Heart left ventricle (tissue), 16 donors: ENCODE measurements at regions not wholly inside any gene's neighbourhood (a gene's known extent, or its start where the extent isn't known, plus 50 kb on each side); places are given as distances from the start of the nearest gene placed in this dataset.
"Not testable (repeated sequence)": the region's sequence is repeated elsewhere in the genome, so short reads cannot be mapped to it uniquely, and the experiment has no call there.

Experiments used
- ATAC-seq, 4 donors: fragments of 200-7000 bp; cut with Tn5 transposase; one replicate each; pipeline ENCODE4 v1.9.1; 2020 to 2022; ENCODE audit warnings: moderate library complexity in 4 of 4, mild to moderate bottlenecking in 3 of 4, moderate number of reproducible peaks in 1 of 4
- DNase-seq, 5 donors: peaks; one replicate each; pipeline ENCODE4 v3.0.0-alpha.2; 2020
- H3K27ac ChIP-seq, 12 donors: fragments of 200-600 bp; sonication (generic) in 4 of 12; one replicate each; pipeline versions ENCODE4 v1.5.0 to v1.8.0; 2016 to 2022; ENCODE audit warnings: mild to moderate bottlenecking in 2 of 12
- H3K27me3 ChIP-seq, 9 donors: fragments of 200-600 bp; sonication (generic) in 2 of 9; one replicate each; pipeline versions ENCODE4 v1.5.1 to v1.8.0; 2016 to 2022; ENCODE audit warnings: mild to moderate bottlenecking in 3 of 9
- H3K36me3 ChIP-seq, 9 donors: fragments of 200-600 bp; sonication (generic) in 2 of 9; one replicate each; pipeline versions ENCODE4 v1.5.0 to v1.8.0; 2018 to 2022; ENCODE audit warnings: mild to moderate bottlenecking in 2 of 9
- H3K4me1 ChIP-seq, 12 donors: fragments of 200-600 bp; sonication (generic) in 4 of 12; one replicate each; pipeline versions ENCODE4 v1.5.0 to v1.8.0; 2016 to 2022; ENCODE audit warnings: mild to moderate bottlenecking in 3 of 12
- H3K4me3 ChIP-seq, 12 donors: fragments of 200-600 bp; sonication (generic) in 4 of 12; one replicate each; pipeline versions ENCODE4 v1.5.0 to v1.8.0; 2017 to 2022; ENCODE audit warnings: mild to moderate bottlenecking in 9 of 12, moderate library complexity in 4 of 12
- H3K9me3 ChIP-seq, 12 donors: fragments of 200-600 bp; sonication (generic) in 4 of 12; one replicate each; pipeline versions ENCODE4 v1.5.0 to v1.8.0; 2016 to 2022; ENCODE audit warnings: mild to moderate bottlenecking in 1 of 12
- CTCF ChIP-seq, 12 donors: fragments of 200-600 bp; sonication (generic) in 4 of 12; IDR thresholded peaks; one replicate each; pipeline versions ENCODE4 v1.5.0 to v1.8.0; 2018 to 2022; ENCODE audit warnings: antibody characterized with exemption in 12 of 12, mild to moderate bottlenecking in 5 of 12
- POLR2A ChIP-seq, 2 donors: fragments of 450-650 bp; IDR thresholded peaks; one replicate each; pipeline ENCODE4 v1.6.1; 2017; ENCODE audit warnings: antibody characterized with exemption in 2 of 2, mild to moderate bottlenecking in 2 of 2, moderate library complexity in 2 of 2
- WGBS, 4 donors: extraction: QIAGEN DNeasy Blood & Tissue Kit in 2 of 4; methylation state at CpG; one replicate each; pipeline versions ENCODE4 v1.1.5 to v1.1.7; 2013 to 2018; 5-methylcytosine and 5-hydroxymethylcytosine counted together
- intact Hi-C, 10 donors: fragments of 100-400 bp; cut with DNase I; formaldehyde crosslinking; loops; one replicate each; pipeline versions ENCODE4 v1.11.1 to v1.14.2; 2022
- donor health status: ischemic (EF 13 %, LVEDD 7.1; RV severe dilation, severe dysfunction).
- donor health status: healthy with polysubstance abuse.
- donor health status: DM: no; HTN: yes; CAD: no.
- donor health status: DM: no; HTN: no; CAD: no.
- donor health status: ischemic (EF 25% LVEDD 6.9; RV normal size, moderate dysfunction).
- donor health status: ischemic (EF 25% LVEDD 5.7; RV mildly dilated, moderate dysfunction).
- donor health status: healthy.
- donor health status: DM: yes; HTN: yes; CAD: no.
- donor health status: ischemic (EF 35%, LVEDD 5.7; RV mildly dilated, moderate dysfunction).
- donor health status: nonischemic (EF 11% LVEDD 7.7; RV severe dilation, severe dysfunction).
- donor health status: DM: yes; HTN: yes; CAD: no.
- donor health status: PGD.
- donor health status: ischemic (EF 29% LVEDD 5.4; RV normal size, mild dysfunction).
- donor health status: nonischemic (EF 23%, LVEDD 6.1; RV moderate dilation, normal function).

DNA sequence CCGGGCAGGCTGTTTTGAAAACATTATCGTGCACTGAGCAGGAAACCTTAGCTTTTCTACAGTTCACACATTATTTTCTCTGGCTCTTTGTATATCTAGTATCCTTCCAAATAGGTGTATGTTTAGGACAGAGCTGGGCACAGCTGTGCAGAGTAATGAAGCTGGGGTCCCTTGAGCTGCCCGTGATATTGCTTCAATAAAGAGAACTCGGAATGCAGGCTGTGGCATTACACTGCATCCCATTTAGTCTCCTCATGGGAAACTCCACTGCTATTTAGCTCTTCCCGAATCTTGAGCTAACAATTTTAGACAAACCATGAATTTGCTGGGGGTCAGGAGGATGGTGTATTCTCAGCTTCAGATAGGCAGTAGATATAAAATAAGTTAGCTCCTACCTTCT lies 348.3 kb downstream of the ACTR3B start:
- Histone ChIP-seq H3K4me1 (no peaks in the 10 kb centered on the region), H3K27me3 (no peaks in the 10 kb centered on the region), H3K27ac (no peak overlapping the region), H3K9me3 (no peaks in the 10 kb centered on the region), H3K4me3 (no peak overlapping the region), H3K36me3 (no peaks in the 10 kb centered on the region)
- ATAC-seq (no peak), DNase-seq (no peak)
- intact Hi-C loops = no loop called here
- 65 to 87% (median 71%) methylated on average over 5 of the region's 5 CpGs for WGBS, 4 donors
- TF ChIP-seq CTCF (IDR thresholded peaks at IDR 0.05) = no peak
- TF ChIP-seq POLR2A (IDR thresholded peaks at IDR 0.05) = no peak

DNA sequence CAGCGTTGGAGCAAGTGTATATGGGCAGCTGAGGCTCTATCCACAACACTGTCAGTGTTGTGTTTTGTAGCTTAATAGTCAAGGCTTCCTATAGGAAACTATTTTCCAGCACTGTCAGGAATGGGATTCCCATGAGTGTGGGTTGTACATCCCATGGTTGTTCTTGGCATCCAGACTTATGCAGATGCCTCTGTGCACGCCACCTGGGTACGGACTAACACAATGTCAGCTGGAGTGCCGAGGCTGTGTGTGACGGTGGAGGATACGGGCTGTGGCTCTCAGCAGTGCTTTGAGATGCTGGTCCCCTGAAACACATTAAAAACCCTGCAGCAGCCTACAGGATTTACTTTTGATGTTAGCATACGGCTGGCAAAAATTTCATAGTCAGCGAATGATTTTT lies 350.0 kb downstream of the ACTR3B start:
- intact Hi-C loops = no loop called here
- DNase-seq = no peak
- TF ChIP-seq CTCF (IDR thresholded peaks at IDR 0.05) (no peak), POLR2A (IDR thresholded peaks at IDR 0.05) (no peak)
- WGBS, 4 donors = 86 to 92% (median 90%) methylated on average over 8 of the region's 8 CpGs
- no peaks in the 10 kb centered on the region for H3K36me3 ChIP-seq
- no peaks in the 10 kb centered on the region for H3K4me1 ChIP-seq
- no peak overlapping the region for H3K27ac ChIP-seq
- ATAC-seq = no peak
- no peak overlapping the region for H3K4me3 ChIP-seq
- H3K27me3 ChIP-seq = no peaks in the 10 kb centered on the region
- no peaks in the 10 kb centered on the region for H3K9me3 ChIP-seq

- intact Hi-C loops = no loop called here
- Histone ChIP-seq H3K36me3 (no peaks in the 10 kb centered on the region), H3K27ac (no peak overlapping the region), H3K4me1 (no peaks in the 10 kb centered on the region), H3K4me3 (no peak overlapping the region), H3K27me3 (no peaks in the 10 kb centered on the region), H3K9me3 (peaks cover 0 to 3% (median 0%) of the 10 kb centered on the region in 12 donors)
- DNase-seq (no peak), ATAC-seq (no peak)
- TF ChIP-seq POLR2A (IDR thresholded peaks at IDR 0.05) = no peak
- TF ChIP-seq CTCF (IDR thresholded peaks at IDR 0.05) = no peak
- WGBS, 4 donors = 86 to 93% (median 88%) methylated on average over 5 of the region's 5 CpGs
Measured at GRCh38 chr7:153110606-153111005, 351.1 kb downstream of the ACTR3B start.

GRCh38 chr7:153122255-153122654 lies 362.7 kb downstream of the ACTR3B start:
- H3K27ac ChIP-seq, H3K27me3 ChIP-seq, intact Hi-C loops, H3K9me3 ChIP-seq, H3K4me3 ChIP-seq, ATAC-seq, DNase-seq, H3K4me1 ChIP-seq, H3K36me3 ChIP-seq: not testable (repeated sequence)
- WGBS, 4 donors = 60 to 80% (median 69%) methylated on average over 8 of the region's 8 CpGs

DNA sequence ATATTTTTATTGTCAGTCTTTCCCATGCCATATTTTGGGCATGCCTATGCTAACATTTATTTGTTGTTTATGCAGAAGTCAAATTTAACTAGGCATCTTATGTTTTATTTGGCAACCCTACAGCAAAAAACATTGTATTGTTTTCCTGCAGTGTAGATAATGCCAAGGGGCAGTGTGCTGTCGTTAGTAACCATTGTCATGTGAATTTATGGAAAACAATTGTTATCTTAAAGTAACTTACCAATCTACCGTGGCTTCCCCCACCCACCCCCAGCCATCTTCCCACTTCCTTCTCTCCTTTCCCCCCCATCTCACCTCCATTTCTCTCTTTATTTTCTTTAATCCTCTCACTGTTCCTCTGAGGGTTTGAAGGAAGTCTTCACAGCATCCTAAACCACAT lies 370.5 kb downstream of the ACTR3B start:
- TF ChIP-seq POLR2A (IDR thresholded peaks at IDR 0.05) (no peak), CTCF (IDR thresholded peaks at IDR 0.05) (no peak)
- H3K9me3 ChIP-seq = peaks cover 0 to 12% (median 0%) of the 10 kb centered on the region in 12 donors
- intact Hi-C loops = loop anchor here in 1 of 10 donors (10.0 kb wide), 1 partner anchor 65 kb away; no protein-coding TSS in a partner anchor
- no peaks in the 10 kb centered on the region for H3K36me3 ChIP-seq
- no peaks in the 10 kb centered on the region for H3K4me1 ChIP-seq
- H3K27ac ChIP-seq = no peak overlapping the region
- no peaks in the 10 kb centered on the region for H3K27me3 ChIP-seq
- 12 to 17% (median 15%) methylated on average over 2 of the region's 2 CpGs for WGBS, 4 donors
- DNase-seq = no peak
- no peak for ATAC-seq
- no peak overlapping the region for H3K4me3 ChIP-seq
